Ramos (cell line): ENCODE measurements at regions not wholly inside any gene's neighbourhood (a gene's known extent, or its start where the extent isn't known, plus 50 kb on each side); places are given as distances from the start of the nearest gene placed in this dataset.

Experiments
- in situ Hi-C: fragments of 300-500 bp; cut with MboI; formaldehyde crosslinking; loops from one replicate; pipeline ENCODE4 v1.14.3; 2022; ENCODE audit warnings: low sequenced_read_pairs; ENCODE audit not compliant: unreplicated experiment

DNA sequence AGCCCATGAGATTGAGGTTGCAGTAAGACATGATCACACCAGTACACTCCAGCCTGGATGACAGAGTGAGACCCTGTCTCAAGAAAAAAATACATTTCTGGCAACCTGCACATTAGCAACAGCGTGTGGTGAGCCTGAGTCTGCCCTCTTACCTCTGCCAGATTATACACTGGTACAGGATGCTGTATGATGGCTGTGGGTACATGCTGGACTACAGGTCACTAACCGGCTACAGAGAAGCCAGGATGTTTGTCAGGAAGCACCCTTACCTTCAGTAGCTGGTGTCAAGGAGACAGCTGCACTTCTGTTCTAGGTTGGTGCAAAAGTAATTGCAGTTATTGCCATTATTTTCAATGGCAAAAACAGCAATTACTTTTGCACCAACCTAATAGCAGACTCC is 575.7 kb downstream of the NPHP4 start:
- in situ Hi-C loops, result no loop called here

DNA sequence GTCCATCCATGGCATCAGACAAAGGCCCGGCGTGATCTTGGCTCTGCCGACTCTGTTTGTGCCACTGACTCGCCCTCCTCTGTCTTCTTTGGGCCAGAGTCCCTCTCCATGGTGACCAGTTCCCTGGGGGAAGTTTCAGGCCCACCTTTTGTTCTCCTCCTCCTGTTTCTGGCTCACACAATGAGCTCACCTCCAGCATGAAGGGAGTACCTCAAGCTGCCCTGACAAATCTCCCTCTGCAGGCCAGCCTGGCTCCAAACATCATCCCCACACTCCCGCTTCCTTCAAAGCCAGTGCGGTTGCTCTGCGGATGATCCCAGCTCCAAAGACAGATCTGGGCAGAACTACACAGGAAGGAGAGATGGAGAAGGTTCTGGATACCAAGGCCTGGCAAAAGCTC is 576.6 kb downstream of the NPHP4 start:
- in situ Hi-C loops, result no loop called here

- in situ Hi-C loops, result no loop called here
Observed at GRCh38 chr1:5410652-5411051, 581.6 kb downstream of the NPHP4 start.

- in situ Hi-C loops, result no loop called here
Observed at GRCh38 chr1:5408401-5408800, 583.8 kb downstream of the NPHP4 start.

DNA sequence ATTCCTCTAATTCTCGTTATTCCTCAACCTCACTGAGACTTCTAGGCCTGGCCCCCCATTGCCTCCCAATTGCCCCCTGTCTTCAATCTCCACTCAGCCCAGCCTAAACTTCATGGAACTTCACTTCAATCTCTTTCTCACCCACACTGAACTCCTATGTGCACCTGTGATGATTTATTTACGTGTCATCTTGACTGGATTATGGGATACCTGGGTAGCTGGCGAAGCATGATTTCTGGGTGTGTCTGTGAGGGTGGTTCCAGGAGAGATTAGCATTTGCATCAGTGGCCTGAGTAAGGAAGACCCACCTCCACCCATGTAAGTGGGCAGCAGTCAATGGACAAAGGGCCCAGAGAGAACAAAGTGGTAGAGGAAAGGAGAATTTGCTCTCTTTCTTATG is 587.0 kb downstream of the NPHP4 start:
- in situ Hi-C loops, result no loop called here

- in situ Hi-C loops, result no loop called here
Observed at GRCh38 chr1:5404412-5405203, 587.6 kb downstream of the NPHP4 start.

DNA sequence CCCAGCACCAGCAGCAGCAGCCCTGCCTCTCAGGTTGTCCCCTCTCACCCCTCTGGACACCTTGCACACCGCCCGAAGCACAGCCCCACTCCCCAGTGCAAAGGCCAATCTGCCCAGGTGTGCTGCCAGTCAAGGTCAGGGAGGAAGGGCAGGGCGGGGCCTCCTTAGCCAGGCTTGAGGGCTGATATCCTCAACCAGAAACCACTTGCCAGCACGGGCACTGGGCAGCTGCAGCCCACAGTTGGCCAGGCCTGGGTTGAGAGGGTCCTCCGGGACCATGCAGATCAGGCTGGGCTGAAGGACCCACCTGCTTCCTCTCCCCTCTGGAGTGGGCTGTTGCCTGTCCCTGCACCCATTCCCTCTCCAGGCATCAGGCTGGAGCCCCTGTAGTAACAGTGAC is 588.3 kb downstream of the NPHP4 start:
- in situ Hi-C loops, result no loop called here

- in situ Hi-C loops, result no loop called here
Observed at GRCh38 chr1:5402618-5403017, 589.6 kb downstream of the NPHP4 start.

- in situ Hi-C loops, result no loop called here
Observed at GRCh38 chr1:5399771-5400170, 592.5 kb downstream of the NPHP4 start.

GRCh38 chr1:5396593-5396992 is 595.6 kb downstream of the NPHP4 start:
- in situ Hi-C loops, result no loop called here

- in situ Hi-C loops, result no loop called here
Observed at GRCh38 chr1:5394111-5394510, 598.1 kb downstream of the NPHP4 start.

- in situ Hi-C loops, result no loop called here
Observed at GRCh38 chr1:5393603-5394002, 598.6 kb downstream of the NPHP4 start.

DNA sequence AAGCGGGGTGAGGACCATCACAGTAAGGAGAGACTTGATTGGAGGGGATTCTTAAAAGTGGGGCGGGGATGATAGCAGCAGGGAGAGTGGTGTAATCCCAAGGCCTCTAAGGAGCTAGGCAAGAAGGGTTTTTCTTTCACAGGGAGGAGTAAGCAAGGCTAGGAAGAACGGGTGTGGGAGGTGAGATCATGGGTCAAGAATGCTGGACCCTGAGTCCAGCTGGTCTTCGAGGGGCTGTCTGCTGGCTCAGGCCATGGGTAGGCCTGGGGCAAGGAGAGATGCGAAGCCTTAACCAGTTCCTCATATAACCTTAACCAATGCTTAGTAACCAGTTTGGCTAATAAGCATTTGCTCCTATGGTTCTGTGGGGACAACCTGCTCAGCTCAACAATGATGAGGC is 599.1 kb downstream of the NPHP4 start:
- in situ Hi-C loops, result no loop called here

DNA sequence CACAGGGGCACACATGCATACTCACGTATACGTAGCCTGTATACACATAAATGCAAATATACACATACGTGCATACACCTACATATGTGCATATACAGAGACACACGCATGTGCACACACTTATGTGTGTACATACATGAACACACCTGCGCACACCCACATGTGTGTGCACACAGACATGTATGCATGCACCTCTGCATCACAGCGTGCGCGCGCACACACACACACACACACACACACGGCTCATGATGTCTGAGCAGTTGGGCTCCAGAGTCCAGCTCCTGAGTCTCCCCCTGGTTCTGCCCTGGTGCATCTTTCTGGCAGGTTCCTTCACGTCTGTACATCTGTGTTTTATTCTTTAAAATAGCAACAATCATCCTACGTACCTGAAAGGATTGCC is 600.5 kb downstream of the NPHP4 start:
- in situ Hi-C loops, result no loop called here

DNA sequence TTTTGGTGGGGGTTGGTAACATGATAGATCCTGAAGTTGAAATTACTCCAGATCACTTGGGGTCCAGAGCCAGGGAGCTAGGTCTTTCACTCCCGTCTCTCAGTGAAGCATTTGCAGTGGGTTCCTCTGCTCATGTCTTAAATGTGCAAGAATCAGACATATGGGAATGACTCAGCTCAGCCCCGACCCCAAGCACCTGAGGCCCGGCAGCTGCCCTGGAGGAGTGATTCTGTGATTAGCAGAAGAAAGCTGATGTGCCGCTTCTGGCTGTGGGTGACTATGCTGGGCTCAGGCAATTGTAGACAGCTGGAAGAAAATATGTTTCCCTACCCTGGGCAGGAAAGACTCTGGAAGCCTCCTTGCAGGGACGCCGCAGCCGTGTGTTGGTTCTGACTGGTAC is 601.7 kb downstream of the NPHP4 start:
- in situ Hi-C loops, result no loop called here

GRCh38 chr1:5389101-5389885 is 602.9 kb downstream of the NPHP4 start:
- in situ Hi-C loops, result no loop called here

- in situ Hi-C loops, result no loop called here
Observed at GRCh38 chr1:5388622-5389021, 603.6 kb downstream of the NPHP4 start.

GRCh38 chr1:5386371-5386770 is 605.9 kb downstream of the NPHP4 start:
- in situ Hi-C loops, result no loop called here

GRCh38 chr1:5385956-5386355 is 606.3 kb downstream of the NPHP4 start:
- in situ Hi-C loops, result no loop called here

DNA sequence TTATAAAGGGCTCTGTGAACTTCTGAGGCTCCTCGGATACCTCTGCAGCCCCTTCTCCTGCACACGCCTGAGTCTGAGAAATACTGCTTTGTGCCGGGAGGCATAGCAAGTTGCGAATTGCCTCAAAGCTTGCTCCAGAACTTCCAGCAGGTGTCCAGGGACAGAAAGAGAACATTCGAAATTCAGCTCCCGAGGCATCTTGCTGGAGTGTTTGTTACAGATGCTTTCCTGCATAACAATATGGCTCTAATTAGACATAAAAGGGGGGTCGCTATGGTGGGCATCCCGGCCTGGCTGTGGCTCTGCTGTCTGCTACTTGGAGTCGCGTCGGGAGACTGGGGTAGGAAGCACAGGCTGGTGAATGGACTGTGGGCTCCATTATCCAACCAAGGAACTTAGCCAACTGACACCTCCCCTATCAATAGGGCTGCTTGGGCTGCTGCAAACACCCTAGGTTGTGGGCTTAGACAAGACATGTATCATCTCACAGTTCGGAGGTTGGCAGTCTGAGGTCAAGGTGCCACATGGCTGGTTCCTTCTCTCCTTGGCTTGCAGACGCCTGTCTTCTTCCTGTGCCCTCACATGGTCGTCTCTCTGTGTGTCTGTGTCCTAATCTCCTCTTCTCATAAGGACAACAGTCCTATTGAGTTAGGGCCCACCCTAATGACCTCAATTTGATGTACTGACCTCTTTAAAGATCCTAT is 607.0 kb downstream of the NPHP4 start:
- in situ Hi-C loops, result no loop called here

DNA sequence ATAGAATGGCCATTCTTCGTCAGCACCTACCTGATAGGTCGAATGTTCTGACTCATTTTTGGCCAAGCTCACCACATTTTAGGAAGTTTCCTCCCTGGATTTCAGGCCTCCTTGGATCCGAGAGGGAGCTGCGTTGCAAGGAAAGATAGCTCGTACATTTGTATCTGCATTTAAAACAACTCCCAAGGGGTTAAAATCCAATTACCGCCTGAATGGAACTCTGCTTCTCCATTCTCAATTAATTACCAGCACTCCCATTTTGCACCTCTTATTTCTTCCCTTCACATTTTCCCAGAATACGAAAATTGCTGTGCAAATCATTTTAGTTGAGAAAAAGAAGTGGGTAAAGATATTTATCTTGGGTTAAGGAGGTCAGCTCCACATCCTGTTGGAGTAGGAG is 610.7 kb downstream of the NPHP4 start:
- in situ Hi-C loops, result no loop called here
